Endothelial cell of umbilical vein (primary cell): ENCODE measurements at regions not wholly inside any gene's neighbourhood (a gene's known extent, or its start where the extent isn't known, plus 50 kb on each side); places are given as distances from the start of the nearest gene placed in this dataset.

ENCODE experiments used
- BruUV-seq: library from RNA; stranded (reverse); fragments of 400-500 nt; replicated peaks from 2 replicates; lab custom pipeline; 2021; lab: Mats Ljungman, UMichigan
- CTCF ChIA-PET: fragments of 300-600, 350-600 bp; sonication (Branson Sonifier 250); formaldehyde crosslinking; loops from one replicate; lab custom pipeline; 2021; ENCODE audit warnings: antibody characterized with exemption, inconsistent platforms; lab: Charles Lee
- POLR2A ChIA-PET: fragments of 300-600, 350-600 bp; sonication (Branson Sonifier 250); formaldehyde crosslinking; loops from one replicate; lab custom pipeline; 2021; ENCODE audit warnings: antibody characterized with exemption, inconsistent platforms; lab: Charles Lee
- DNase-seq: peaks from one replicate; pipeline ENCODE4 v3.0.0-alpha.2; 2011; ENCODE audit warnings: low read depth, low spot score
- FAIRE-seq: peaks from 2 replicates; lab custom pipeline; 2011; peaks lifted over from hg19 to GRCh38; lab: Jason Lieb, UNC
- H2AFZ ChIP-seq: 2 replicates; pipeline ENCODE4 v1.6.0; 2012; ENCODE audit warnings: low read depth, low read length, control low read depth, inconsistent platforms
- H3K27ac ChIP-seq: 2 replicates; pipeline ENCODE4 v1.5.1; 2011; ENCODE audit warnings: low read depth, mild to moderate bottlenecking, control low read depth, low read length, moderate library complexity; ENCODE audit not compliant: insufficient read depth
- H3K27me3 ChIP-seq, 2 experiments: 2 replicates each; pipeline versions ENCODE4 v1.6.0 to v1.6.1; 2011; ENCODE audit warnings: low read length in 2 of 2, mixed read lengths in 1 of 2; ENCODE audit not compliant: control insufficient read depth in 2 of 2, insufficient read depth in 2 of 2
- H3K36me3 ChIP-seq, 2 experiments: 2 replicates in 1 of 2; 3 replicates in 1 of 2; pipeline ENCODE4 v1.5.1; 2011; ENCODE audit warnings: low read length in 2 of 2, mild to moderate bottlenecking in 1 of 2, moderate library complexity in 1 of 2; ENCODE audit not compliant: control insufficient read depth in 2 of 2, insufficient read depth in 2 of 2; ENCODE audit errors: extremely low read depth in 1 of 2
- H3K4me1 ChIP-seq: 3 replicates; pipeline ENCODE4 v1.5.1; 2011; ENCODE audit warnings: mild to moderate bottlenecking, low read length; ENCODE audit not compliant: control insufficient read depth, insufficient read depth; ENCODE audit errors: extremely low read depth
- H3K4me2 ChIP-seq: 2 replicates; pipeline ENCODE4 v1.6.1; 2011; ENCODE audit warnings: low read length, control low read depth, mixed read lengths; ENCODE audit not compliant: insufficient read depth
- H3K4me3 ChIP-seq, 3 experiments: fragments of 200-600 bp in 1 of 3; sonication (generic), shearing (Covaris generic) in 1 of 3; replicated peaks in 1 of 3; 2 replicates each; pipeline ENCODE4 v1.5.1; 2011 to 2016; ENCODE audit warnings: control low read depth in 3 of 3, low read length in 3 of 3, mild to moderate bottlenecking in 2 of 3, inconsistent platforms in 1 of 3, low read depth in 1 of 3, moderate library complexity in 1 of 3; ENCODE audit not compliant: insufficient read depth in 1 of 3
- H3K79me2 ChIP-seq: 2 replicates; pipeline ENCODE4 v1.6.0; 2012; ENCODE audit warnings: low read length, inconsistent platforms; ENCODE audit not compliant: control insufficient read depth, insufficient read depth
- H3K9ac ChIP-seq: replicated peaks from 2 replicates; pipeline ENCODE3; 2011; ENCODE audit warnings: low read length, control low read depth; ENCODE audit not compliant: insufficient read depth; ENCODE audit errors: extremely low read depth
- H3K9me1 ChIP-seq: replicated peaks from 3 replicates; pipeline ENCODE4 v1.6.0; 2011; ENCODE audit warnings: mild to moderate bottlenecking, low read length; ENCODE audit not compliant: control insufficient read depth, insufficient read depth; ENCODE audit errors: extremely low read depth
- H3K9me3 ChIP-seq: replicated peaks from 2 replicates; pipeline ENCODE4 v1.5.1; 2012; ENCODE audit warnings: low read length, inconsistent platforms; ENCODE audit not compliant: control insufficient read depth, insufficient read depth
- H4K20me1 ChIP-seq: replicated peaks from 2 replicates; pipeline ENCODE3; 2011; ENCODE audit warnings: mild to moderate bottlenecking, low read length; ENCODE audit not compliant: control insufficient read depth, insufficient read depth; ENCODE audit errors: extremely low read depth
- EZH2 ChIP-seq: IDR thresholded peaks from 2 replicates; pipeline ENCODE4 v1.6.1; 2012; ENCODE audit warnings: borderline replicate concordance, low read depth, mild to moderate bottlenecking, moderate library complexity, low read length, inconsistent platforms; ENCODE audit not compliant: severe bottlenecking
- FOS ChIP-seq: IDR thresholded peaks from 2 replicates; pipeline ENCODE4 v1.6.1; 2011; ENCODE audit warnings: mild to moderate bottlenecking, low read length, moderate library complexity, borderline replicate concordance; ENCODE audit not compliant: insufficient read depth
- GATA2 ChIP-seq: IDR thresholded peaks from 2 replicates; pipeline ENCODE4 v1.7.0; 2011; ENCODE audit warnings: low read depth, mild to moderate bottlenecking, moderate library complexity, mixed read lengths, low read length; ENCODE audit not compliant: insufficient read length, insufficient read depth
- JUN ChIP-seq: IDR thresholded peaks from 2 replicates; pipeline ENCODE4 v1.6.1; 2011; ENCODE audit warnings: borderline replicate concordance, low read depth; ENCODE audit not compliant: insufficient read length, insufficient read depth
- MYC ChIP-seq: IDR thresholded peaks from one replicate; pipeline ENCODE4 v1.6.1; 2011; ENCODE audit warnings: mild to moderate bottlenecking, low read depth, low read length
- POLR2A ChIP-seq: IDR thresholded peaks from 2 replicates; pipeline ENCODE4 v1.6.1; 2012; ENCODE audit warnings: low read depth, mild to moderate bottlenecking, control low read depth, low read length
- POLR2AphosphoS5 ChIP-seq: IDR thresholded peaks from 2 replicates; pipeline ENCODE4 v1.6.1; 2012; ENCODE audit warnings: low read depth, mild to moderate bottlenecking, control low read depth, low read length, moderate library complexity; ENCODE audit not compliant: insufficient read depth
- dilution Hi-C: fragments of 300-500 bp; cut with MboI; formaldehyde crosslinking; loops from one replicate; pipeline ENCODE4 v1.15.0; 2019; ENCODE audit warnings: low sequenced_read_pairs; ENCODE audit not compliant: extremely low pct_ligation_motif_present
- intact Hi-C: fragments of 100-400 bp; cut with micrococcal nuclease; formaldehyde crosslinking; loops from one replicate; pipeline ENCODE4 v1.10.0; 2022
- TF ChIP-seq, protein P1 (sequence below): IDR thresholded peaks from 2 replicates; pipeline ENCODE4 v1.6.1; 2011; ENCODE audit not compliant: insufficient read depth, insufficient read length
- TF ChIP-seq, protein P2 (sequence below), 2 donors: IDR thresholded peaks; 1 replicate in 1 of 2; 2 replicates in 1 of 2; pipeline ENCODE4 v1.5.1; 2011; ENCODE audit warnings: low read length in 2 of 2, mild to moderate bottlenecking in 2 of 2, moderate library complexity in 2 of 2, control low read depth in 1 of 2, inconsistent platforms in 1 of 2, low read depth in 1 of 2; ENCODE audit not compliant: insufficient read depth in 1 of 2; ENCODE audit errors: extremely low read depth in 1 of 2

DNA sequence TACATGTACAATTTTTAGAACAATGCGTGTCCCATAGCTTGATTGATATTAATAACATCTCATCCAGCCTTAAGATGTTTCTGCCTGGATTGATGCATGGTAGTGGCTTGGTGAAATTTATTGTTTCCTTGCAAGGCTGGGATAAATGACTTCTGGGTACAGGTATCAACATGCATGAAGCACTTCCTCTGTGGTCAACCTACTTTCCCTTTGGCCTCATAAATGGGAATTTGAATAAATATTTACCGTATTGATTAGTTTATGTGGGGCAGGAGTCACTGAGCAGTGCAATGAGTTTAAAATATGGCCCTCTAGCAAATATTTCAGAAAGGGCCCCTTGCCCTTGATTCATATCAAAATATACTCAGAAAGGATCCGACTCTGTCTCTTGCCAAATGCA lies 83.9 kb upstream of the KCNE2 start:
- Histone ChIP-seq H2AFZ (no peak overlapping the region), H3K36me3 (no peaks in the 10 kb centered on the region)
- TF ChIP-seq EZH2 (no peak), POLR2AphosphoS5 (no peak), POLR2A (no peak), MYC (no peak), GATA2 (no peak), FOS (no peak), JUN (no peak)
- TF ChIP-seq, protein P1, sequence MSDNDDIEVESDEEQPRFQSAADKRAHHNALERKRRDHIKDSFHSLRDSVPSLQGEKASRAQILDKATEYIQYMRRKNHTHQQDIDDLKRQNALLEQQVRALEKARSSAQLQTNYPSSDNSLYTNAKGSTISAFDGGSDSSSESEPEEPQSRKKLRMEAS = no peak
- TF ChIP-seq, protein P2, sequence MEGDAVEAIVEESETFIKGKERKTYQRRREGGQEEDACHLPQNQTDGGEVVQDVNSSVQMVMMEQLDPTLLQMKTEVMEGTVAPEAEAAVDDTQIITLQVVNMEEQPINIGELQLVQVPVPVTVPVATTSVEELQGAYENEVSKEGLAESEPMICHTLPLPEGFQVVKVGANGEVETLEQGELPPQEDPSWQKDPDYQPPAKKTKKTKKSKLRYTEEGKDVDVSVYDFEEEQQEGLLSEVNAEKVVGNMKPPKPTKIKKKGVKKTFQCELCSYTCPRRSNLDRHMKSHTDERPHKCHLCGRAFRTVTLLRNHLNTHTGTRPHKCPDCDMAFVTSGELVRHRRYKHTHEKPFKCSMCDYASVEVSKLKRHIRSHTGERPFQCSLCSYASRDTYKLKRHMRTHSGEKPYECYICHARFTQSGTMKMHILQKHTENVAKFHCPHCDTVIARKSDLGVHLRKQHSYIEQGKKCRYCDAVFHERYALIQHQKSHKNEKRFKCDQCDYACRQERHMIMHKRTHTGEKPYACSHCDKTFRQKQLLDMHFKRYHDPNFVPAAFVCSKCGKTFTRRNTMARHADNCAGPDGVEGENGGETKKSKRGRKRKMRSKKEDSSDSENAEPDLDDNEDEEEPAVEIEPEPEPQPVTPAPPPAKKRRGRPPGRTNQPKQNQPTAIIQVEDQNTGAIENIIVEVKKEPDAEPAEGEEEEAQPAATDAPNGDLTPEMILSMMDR (IDR thresholded peaks at IDR 0.05; ENCODE audit: extremely low read depth in 1 of 2, insufficient read depth in 1 of 2, low read depth in 1 of 2, low read length in 2 of 2) = no peak

More for the DNA sequence above, 83.9 kb upstream of the KCNE2 start:
- CTCF ChIA-PET = no interaction called here
- dilution Hi-C loops (no loop called here), intact Hi-C loops (no loop called here)
- FAIRE-seq (no peak), DNase-seq (no peak)
- Histone ChIP-seq H3K4me2 (no peak overlapping the region), H4K20me1 (no peaks in the 10 kb centered on the region), H3K9me1 (no peaks in the 10 kb centered on the region), H3K4me1 (no peaks in the 10 kb centered on the region), H3K79me2 (no peaks in the 10 kb centered on the region), H3K9me3 (no peaks in the 10 kb centered on the region), H3K27me3 (peaks cover 0 to 2% of the 10 kb centered on the region in 2 experiments), H3K4me3 (no peak overlapping the region), H3K27ac (no peak overlapping the region), H3K9ac (no peak overlapping the region)
- POLR2A ChIA-PET = no interaction called here
- BruUV-seq = no TSS peak
